ENCODE measurements at regions not wholly inside any gene's neighbourhood (a gene's known extent, or its start where the extent isn't known, plus 50 kb on each side); places are given as distances from the start of the nearest gene placed in this dataset.

GRCh38 chr1:94701796-94702441 lies 118.2 kb upstream of the SLC44A3 start:
- DNase-seq, result no peak

- no peak for DNase-seq
These were observed 121.2 kb upstream of the SLC44A3 start for GRCh38 chr1:94698759-94699502.

- no peak for DNase-seq
These were observed 121.8 kb upstream of the SLC44A3 start for GRCh38 chr1:94698356-94698755.

GRCh38 chr1:94697839-94698238 lies 122.3 kb upstream of the SLC44A3 start:
- peak; percentile 50 for DNase-seq

GRCh38 chr1:94694226-94694915 lies 125.8 kb upstream of the SLC44A3 start:
- no peak for DNase-seq

- no peak for DNase-seq
These were observed 126.7 kb upstream of the SLC44A3 start for GRCh38 chr1:94693435-94693834.

GRCh38 chr1:94693029-94693428 lies 127.1 kb upstream of the SLC44A3 start:
- no peak for DNase-seq

- DNase-seq, result no peak
These were observed 131.5 kb upstream of the SLC44A3 start for GRCh38 chr1:94688646-94689045.

GRCh38 chr1:94686882-94687281 lies 133.3 kb upstream of the SLC44A3 start:
- DNase-seq, result no peak

- DNase-seq, result no peak
These were observed 135.4 kb upstream of the SLC44A3 start for GRCh38 chr1:94684690-94685250.

- no peak for DNase-seq
These were observed 136.3 kb upstream of the SLC44A3 start for GRCh38 chr1:94683886-94684285.

- DNase-seq, result no peak
These were observed 138.4 kb upstream of the F3 start for GRCh38 chr1:94680039-94680377.

GRCh38 chr1:94679332-94680038 lies 137.9 kb upstream of the F3 start:
- no peak for DNase-seq

- DNase-seq, result no peak
These were observed 136.8 kb upstream of the F3 start for GRCh38 chr1:94678202-94678848.

GRCh38 chr1:94677714-94678113 lies 136.2 kb upstream of the F3 start:
- no peak for DNase-seq

- DNase-seq, result no peak
These were observed 135.5 kb upstream of the F3 start for GRCh38 chr1:94677087-94677486.

GRCh38 chr1:94676686-94677085 lies 135.1 kb upstream of the F3 start:
- DNase-seq, result no peak

GRCh38 chr1:94675373-94675772 lies 133.8 kb upstream of the F3 start:
- no peak for DNase-seq

GRCh38 chr1:94674876-94675275 lies 133.3 kb upstream of the F3 start:
- DNase-seq, result no peak

GRCh38 chr1:94672934-94673333 lies 131.4 kb upstream of the F3 start:
- DNase-seq, result no peak

GRCh38 chr1:94672001-94672400 lies 130.4 kb upstream of the F3 start:
- DNase-seq, result no peak

GRCh38 chr1:94670273-94670672 lies 128.7 kb upstream of the F3 start:
- no peak for DNase-seq

GRCh38 chr1:94669198-94669597 lies 127.6 kb upstream of the F3 start:
- no peak for DNase-seq
